Fibroblast of pulmonary artery (primary cell): ENCODE measurements at regions not wholly inside any gene's neighbourhood (a gene's known extent, or its start where the extent isn't known, plus 50 kb on each side); places are given as distances from the start of the nearest gene placed in this dataset.
"Not testable (repeated sequence)": the region's sequence is repeated elsewhere in the genome, so short reads cannot be mapped to it uniquely, and the experiment has no call there.

Experiments
- DNase-seq: peaks from one replicate; pipeline ENCODE4 v3.0.0-alpha.2; 2010; ENCODE audit warnings: low read depth
- H3K4me3 ChIP-seq: replicated peaks from 2 replicates; pipeline ENCODE4 v1.5.1; 2011; ENCODE audit warnings: low read depth, mild to moderate bottlenecking, control low read depth, low read length, moderate library complexity
- TF ChIP-seq, protein P1 (sequence below): IDR thresholded peaks from 2 replicates; pipeline ENCODE4 v1.5.1; 2011; ENCODE audit warnings: mild to moderate bottlenecking, control low read depth, low read length, inconsistent platforms; ENCODE audit errors: missing control alignments

DNA sequence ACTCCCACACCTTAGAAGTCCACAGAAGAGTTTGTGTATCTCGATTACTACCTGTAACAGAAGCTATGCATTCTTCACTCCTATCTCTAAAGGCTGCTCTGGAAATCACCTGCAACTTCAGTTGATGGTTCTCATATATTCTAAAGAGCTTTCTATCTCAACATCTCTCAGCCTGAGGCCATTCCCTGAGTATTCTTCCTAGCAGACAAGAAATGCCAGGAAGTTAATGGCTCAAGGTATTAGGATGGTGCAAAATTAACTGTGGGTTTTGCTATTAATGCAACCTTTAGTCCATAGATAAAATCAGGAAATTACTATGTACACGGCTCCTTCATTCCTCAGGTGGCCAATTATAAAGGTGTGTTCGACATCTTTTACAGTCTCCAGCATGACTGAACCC is 290.1 kb downstream of the ZNF716 start:
- not testable (repeated sequence) for DNase-seq, H3K4me3 ChIP-seq

DNA sequence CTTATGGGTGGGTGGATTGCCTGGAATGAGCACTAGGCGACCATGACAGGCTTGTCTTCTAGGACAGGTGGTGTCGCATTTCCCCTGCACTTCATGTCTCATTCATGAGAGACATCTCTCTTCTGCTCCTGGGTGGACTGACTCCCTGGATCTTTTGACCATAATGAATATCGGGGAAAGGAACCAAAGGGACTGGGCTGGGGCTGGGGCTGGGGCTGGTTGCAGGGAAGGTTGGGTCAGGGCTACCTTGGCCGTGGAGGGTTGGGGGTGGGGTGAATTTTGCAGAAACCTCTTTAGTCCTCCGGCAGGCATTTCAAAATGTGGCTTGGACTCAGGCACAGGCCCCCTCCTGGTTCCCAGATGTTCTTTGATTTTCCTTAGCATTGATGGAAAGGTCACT is 319.2 kb downstream of the ZNF716 start:
- H3K4me3 ChIP-seq: no peak overlapping the region
- TF ChIP-seq, protein P1, sequence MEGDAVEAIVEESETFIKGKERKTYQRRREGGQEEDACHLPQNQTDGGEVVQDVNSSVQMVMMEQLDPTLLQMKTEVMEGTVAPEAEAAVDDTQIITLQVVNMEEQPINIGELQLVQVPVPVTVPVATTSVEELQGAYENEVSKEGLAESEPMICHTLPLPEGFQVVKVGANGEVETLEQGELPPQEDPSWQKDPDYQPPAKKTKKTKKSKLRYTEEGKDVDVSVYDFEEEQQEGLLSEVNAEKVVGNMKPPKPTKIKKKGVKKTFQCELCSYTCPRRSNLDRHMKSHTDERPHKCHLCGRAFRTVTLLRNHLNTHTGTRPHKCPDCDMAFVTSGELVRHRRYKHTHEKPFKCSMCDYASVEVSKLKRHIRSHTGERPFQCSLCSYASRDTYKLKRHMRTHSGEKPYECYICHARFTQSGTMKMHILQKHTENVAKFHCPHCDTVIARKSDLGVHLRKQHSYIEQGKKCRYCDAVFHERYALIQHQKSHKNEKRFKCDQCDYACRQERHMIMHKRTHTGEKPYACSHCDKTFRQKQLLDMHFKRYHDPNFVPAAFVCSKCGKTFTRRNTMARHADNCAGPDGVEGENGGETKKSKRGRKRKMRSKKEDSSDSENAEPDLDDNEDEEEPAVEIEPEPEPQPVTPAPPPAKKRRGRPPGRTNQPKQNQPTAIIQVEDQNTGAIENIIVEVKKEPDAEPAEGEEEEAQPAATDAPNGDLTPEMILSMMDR: no peak
- no peak for DNase-seq

DNA sequence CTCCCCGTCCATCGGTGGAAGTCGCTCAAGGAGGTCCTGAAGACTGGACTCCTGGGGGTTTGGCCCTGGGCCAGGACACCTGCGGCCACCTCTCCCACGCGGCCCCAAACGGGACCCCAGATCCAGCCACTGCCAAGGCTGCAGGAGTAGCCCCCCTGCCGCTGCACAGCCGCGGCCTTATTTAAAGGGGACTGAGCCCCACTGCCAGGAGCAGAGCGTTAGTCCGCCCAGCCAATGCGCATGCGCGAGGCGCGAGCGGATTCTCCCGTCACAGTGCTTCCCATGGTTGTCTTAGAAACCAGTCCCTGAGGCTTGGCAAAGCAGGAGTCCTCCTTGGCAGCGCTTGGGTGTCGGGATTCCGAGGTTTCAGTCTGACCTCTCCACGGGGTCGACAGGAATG is 320.0 kb downstream of the ZNF716 start:
- H3K4me3 ChIP-seq: no peak overlapping the region
- TF ChIP-seq, protein P1: no peak
- DNase-seq: no peak

DNA sequence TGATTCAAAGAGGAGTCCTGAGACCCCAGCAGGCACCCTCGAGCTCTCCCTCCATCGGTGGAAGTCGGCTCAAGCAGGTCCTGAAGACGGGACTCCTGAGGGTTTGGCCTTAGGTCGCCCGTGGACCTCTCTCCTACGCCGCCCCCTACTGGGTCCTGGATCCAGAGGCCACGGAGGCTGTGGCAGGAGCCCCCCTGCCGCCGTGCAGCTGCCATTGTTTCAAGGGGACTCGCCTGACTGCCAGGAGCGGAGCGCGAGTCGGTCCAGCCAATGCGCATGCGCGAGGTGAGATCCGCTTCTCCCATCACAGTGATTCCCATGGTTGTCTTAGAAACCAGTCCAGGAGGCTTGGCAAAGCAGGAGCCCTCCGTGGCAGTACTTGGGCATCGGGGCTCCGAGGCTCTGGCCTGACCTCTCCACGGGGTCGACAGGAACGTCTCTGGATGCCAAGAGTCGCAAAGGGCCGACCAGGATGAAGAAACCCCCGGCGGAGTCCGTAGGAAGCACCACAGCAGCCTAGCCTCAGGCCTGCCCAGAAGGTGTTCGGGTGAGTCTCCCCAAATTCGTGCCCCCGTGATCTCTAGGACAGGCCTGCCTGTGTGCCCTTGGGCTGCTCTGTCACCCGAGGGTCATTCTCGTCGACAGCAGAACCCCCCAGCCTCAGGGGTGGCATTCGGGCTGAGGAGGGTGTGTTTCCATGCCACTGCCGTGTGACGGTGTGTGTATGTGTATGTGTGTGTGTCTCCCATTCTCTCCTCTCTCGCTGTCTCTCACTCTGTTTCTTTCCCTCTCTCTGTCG is 322.3 kb downstream of the ZNF716 start:
- no peak for DNase-seq
- TF ChIP-seq, protein P1: no peak
- H3K4me3 ChIP-seq: no peak overlapping the region

DNA sequence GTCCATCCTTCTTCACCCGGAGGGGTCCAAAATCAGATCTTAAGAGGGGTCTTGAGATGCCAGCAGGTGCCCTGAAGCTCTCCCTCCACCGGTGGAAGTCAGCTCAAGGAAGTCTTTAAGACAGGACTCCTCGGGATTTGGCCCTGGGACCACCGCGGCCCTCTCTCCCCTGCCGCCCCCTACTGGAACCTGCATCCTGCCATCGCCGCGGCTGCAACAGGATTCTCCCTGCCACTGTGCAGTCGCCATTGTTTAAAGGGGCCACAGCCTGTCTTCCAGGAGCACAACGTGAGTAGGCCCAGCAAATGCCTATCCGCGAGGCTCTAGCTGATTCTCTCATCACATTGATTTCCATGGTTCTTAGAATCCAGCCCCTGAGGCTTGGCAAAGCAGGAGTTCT is 324.3 kb downstream of the ZNF716 start:
- H3K4me3 ChIP-seq: no peak overlapping the region
- no peak for DNase-seq
- TF ChIP-seq, protein P1: no peak

DNA sequence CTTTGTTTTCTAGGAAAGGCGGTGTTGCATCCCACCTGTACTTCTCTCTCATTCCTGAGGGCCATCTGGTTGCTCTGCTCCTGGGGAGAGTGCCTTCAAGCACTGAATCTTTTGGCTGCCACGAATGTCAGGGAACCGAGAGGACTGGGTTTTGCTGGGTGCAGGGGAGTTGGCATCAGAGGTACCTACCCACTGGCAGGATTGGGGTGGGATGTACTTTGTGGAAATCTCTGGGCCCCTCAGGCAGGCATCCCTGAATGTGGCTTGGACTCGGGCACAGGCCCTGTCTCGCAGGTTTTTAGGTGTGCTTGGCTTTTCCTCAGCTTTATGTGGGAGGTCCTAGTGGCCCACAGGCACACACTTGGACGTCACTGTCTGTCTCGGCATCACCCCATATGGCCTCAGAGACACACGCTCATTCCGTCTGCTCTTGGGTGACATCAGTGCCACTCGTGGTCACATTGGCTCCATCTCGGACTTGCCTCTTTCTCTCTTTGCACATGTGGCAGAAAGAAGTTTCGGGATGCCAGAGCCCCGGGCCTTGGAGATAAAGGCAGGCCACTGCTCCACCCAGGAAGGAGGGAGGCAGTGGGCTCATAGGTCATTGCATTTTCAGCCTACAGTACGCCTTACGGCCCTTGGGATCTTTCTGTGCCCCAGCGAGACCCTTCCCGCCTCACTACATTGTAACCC is 325.6 kb downstream of the ZNF716 start:
- TF ChIP-seq, protein P1: no peak
- H3K4me3 ChIP-seq: no peak overlapping the region
- DNase-seq: no peak

DNA sequence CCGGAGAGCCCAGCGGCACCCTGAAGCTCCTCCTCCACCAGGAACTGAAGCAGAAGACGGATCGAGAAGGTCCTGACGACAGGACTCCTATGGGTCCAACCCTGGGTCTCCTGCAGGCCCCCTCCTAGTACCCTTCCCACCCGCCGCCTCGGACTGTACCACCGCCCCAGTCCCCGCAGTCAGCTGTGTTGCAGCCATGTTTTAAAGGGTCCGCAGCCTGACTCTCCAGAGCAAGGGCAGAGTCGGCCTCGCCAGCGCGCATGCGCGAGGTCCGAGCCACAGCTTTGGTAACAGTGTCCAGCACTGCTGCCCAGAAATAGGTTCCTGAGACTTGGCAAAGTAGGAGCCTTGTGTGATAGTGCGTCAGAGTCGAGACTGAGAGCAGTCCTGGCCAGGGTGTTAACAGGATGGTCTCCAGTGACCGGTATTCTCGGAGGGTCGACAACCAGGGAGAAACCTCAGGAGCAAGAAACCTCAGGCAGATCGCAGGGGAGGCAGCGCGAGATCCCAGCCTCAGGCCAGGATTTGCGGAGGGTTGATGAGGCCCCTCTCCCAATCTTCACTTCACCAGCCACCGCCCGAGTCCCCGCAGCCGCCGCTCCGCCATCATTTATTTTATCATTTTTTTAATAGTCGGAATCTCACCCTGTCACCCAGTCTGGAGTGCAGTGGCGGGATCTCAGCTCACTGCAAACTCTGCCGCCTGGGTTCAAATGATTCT is 326.3 kb downstream of the ZNF716 start:
- not testable (repeated sequence) for H3K4me3 ChIP-seq, DNase-seq
